NT2/D1 (cell line): ENCODE measurements at regions not wholly inside any gene's neighbourhood (a gene's known extent, or its start where the extent isn't known, plus 50 kb on each side); places are given as distances from the start of the nearest gene placed in this dataset.

Experiments used
- DNase-seq: peaks from one replicate; pipeline ENCODE4 v3.0.0-alpha.2; 2011; ENCODE audit warnings: low read depth, low spot score
- H3K27me3 ChIP-seq: 2 replicates; pipeline ENCODE4 v1.6.0; 2011; ENCODE audit warnings: mild to moderate bottlenecking; ENCODE audit not compliant: insufficient read length, insufficient read depth
- H3K36me3 ChIP-seq: 2 replicates; pipeline ENCODE4 v1.6.1; 2011; ENCODE audit warnings: mild to moderate bottlenecking, low read length, mixed read lengths; ENCODE audit not compliant: insufficient read depth, insufficient read length
- H3K4me1 ChIP-seq: 2 replicates; pipeline ENCODE4 v1.5.1; 2011; ENCODE audit not compliant: insufficient read depth, insufficient read length
- H3K4me3 ChIP-seq: 2 replicates; pipeline ENCODE4 v1.5.1; 2011; ENCODE audit warnings: low read depth; ENCODE audit not compliant: insufficient read length
- H3K9ac ChIP-seq: 2 replicates; pipeline ENCODE4 v1.6.0; 2011; ENCODE audit warnings: low read depth; ENCODE audit not compliant: insufficient read length
- H3K9me3 ChIP-seq: 2 replicates; pipeline ENCODE4 v1.5.1; 2011; ENCODE audit warnings: mild to moderate bottlenecking, low read length; ENCODE audit not compliant: insufficient read depth
- SUZ12 ChIP-seq: IDR thresholded peaks from 2 replicates; pipeline ENCODE4 v1.6.1; 2011; ENCODE audit not compliant: insufficient read length, insufficient read depth; ENCODE audit errors: extremely low read depth
- YY1 ChIP-seq: IDR thresholded peaks from 2 replicates; pipeline ENCODE4 v1.6.1; 2011; ENCODE audit not compliant: insufficient read length, insufficient read depth
- ZNF274 ChIP-seq: IDR thresholded peaks from 2 replicates; pipeline ENCODE4 v1.6.1; 2011; ENCODE audit warnings: mild to moderate bottlenecking, low read depth, low read length

GRCh38 chr22:49045276-49045675 is 782.4 kb downstream of the BRD1 start:
- no peak for DNase-seq
- Histone ChIP-seq H3K4me3 (no peak overlapping the region), H3K9ac (no peak overlapping the region), H3K4me1 (peaks cover 11% of the 10 kb centered on the region), H3K36me3 (no peaks in the 10 kb centered on the region), H3K9me3 (no peaks in the 10 kb centered on the region), H3K27me3 (no peaks in the 10 kb centered on the region)
- TF ChIP-seq ZNF274 (no peak), YY1 (no peak), SUZ12 (no peak)

GRCh38 chr22:49044776-49045175 is 782.9 kb downstream of the BRD1 start:
- no peak overlapping the region for H3K9ac ChIP-seq
- DNase-seq = no peak
- H3K9me3 ChIP-seq = no peaks in the 10 kb centered on the region
- no peaks in the 10 kb centered on the region for H3K27me3 ChIP-seq
- TF ChIP-seq ZNF274 = no peak
- TF ChIP-seq SUZ12 = no peak
- TF ChIP-seq YY1 = no peak
- no peak overlapping the region for H3K4me3 ChIP-seq
- no peaks in the 10 kb centered on the region for H3K36me3 ChIP-seq
- peaks cover 11% of the 10 kb centered on the region for H3K4me1 ChIP-seq

- Histone ChIP-seq H3K9me3 (no peaks in the 10 kb centered on the region), H3K4me1 (peaks cover 11% of the 10 kb centered on the region), H3K36me3 (no peaks in the 10 kb centered on the region), H3K9ac (no peak overlapping the region), H3K27me3 (no peaks in the 10 kb centered on the region), H3K4me3 (no peak overlapping the region)
- no peak for TF ChIP-seq ZNF274
- no peak for TF ChIP-seq SUZ12
- no peak for TF ChIP-seq YY1
- no peak for DNase-seq
These were observed 783.6 kb downstream of the BRD1 start for GRCh38 chr22:49044091-49044490.

- TF ChIP-seq SUZ12 (no peak), YY1 (no peak), ZNF274 (no peak)
- no peaks in the 10 kb centered on the region for H3K9me3 ChIP-seq
- H3K4me3 ChIP-seq = no peak overlapping the region
- no peaks in the 10 kb centered on the region for H3K27me3 ChIP-seq
- H3K36me3 ChIP-seq = no peaks in the 10 kb centered on the region
- peaks cover 12% of the 10 kb centered on the region for H3K4me1 ChIP-seq
- DNase-seq = no peak
- no peak overlapping the region for H3K9ac ChIP-seq
These were observed 784.5 kb downstream of the BRD1 start for GRCh38 chr22:49042877-49043859.

GRCh38 chr22:49042066-49042465 is 785.6 kb downstream of the BRD1 start:
- no peak for DNase-seq
- H3K9ac ChIP-seq = no peak overlapping the region
- H3K4me1 ChIP-seq = peaks cover 12% of the 10 kb centered on the region
- no peaks in the 10 kb centered on the region for H3K27me3 ChIP-seq
- H3K36me3 ChIP-seq = no peaks in the 10 kb centered on the region
- TF ChIP-seq ZNF274 (no peak), SUZ12 (no peak), YY1 (no peak)
- no peak overlapping the region for H3K4me3 ChIP-seq
- H3K9me3 ChIP-seq = no peaks in the 10 kb centered on the region

- no peak for TF ChIP-seq ZNF274
- TF ChIP-seq YY1 = no peak
- no peak for TF ChIP-seq SUZ12
These were observed 786.8 kb downstream of the BRD1 start for GRCh38 chr22:49040754-49041467.

GRCh38 chr22:49040111-49040510 is 787.6 kb downstream of the BRD1 start:
- no peaks in the 10 kb centered on the region for H3K36me3 ChIP-seq
- no peak overlapping the region for H3K9ac ChIP-seq

More at GRCh38 chr22:49040754-49041467, 786.8 kb downstream of the BRD1 start:
- Histone ChIP-seq H3K9me3 (no peaks in the 10 kb centered on the region), H3K4me3 (no peak overlapping the region), H3K36me3 (no peaks in the 10 kb centered on the region), H3K27me3 (no peaks in the 10 kb centered on the region), H3K4me1 (peaks cover 8% of the 10 kb centered on the region), H3K9ac (no peak overlapping the region)
- DNase-seq = no peak

More at GRCh38 chr22:49040111-49040510, 787.6 kb downstream of the BRD1 start:
- H3K9me3 ChIP-seq = no peaks in the 10 kb centered on the region
- no peaks in the 10 kb centered on the region for H3K27me3 ChIP-seq
- peaks cover 7% of the 10 kb centered on the region for H3K4me1 ChIP-seq
- H3K4me3 ChIP-seq = no peak overlapping the region
- DNase-seq = no peak
- TF ChIP-seq YY1 = no peak
- no peak for TF ChIP-seq ZNF274
- TF ChIP-seq SUZ12 = no peak
